Lower leg skin (tissue), 4 donors: ENCODE measurements at regions not wholly inside any gene's neighbourhood (a gene's known extent, or its start where the extent isn't known, plus 50 kb on each side); places are given as distances from the start of the nearest gene placed in this dataset.

ENCODE experiments used
- DNase-seq, 2 donors: peaks; one replicate each; pipeline ENCODE4 v3.0.0-alpha.2; 2019; ENCODE audit warnings: low spot score in 2 of 2
- H3K4me3 ChIP-seq: fragments of 200-600 bp; sonication (generic); 2 replicates; pipeline ENCODE4 v1.5.1; 2017; ENCODE audit warnings: mild to moderate bottlenecking, low read depth; ENCODE audit not compliant: poor library complexity, severe bottlenecking
- POLR2A ChIP-seq, 2 donors: fragments of 450-650 bp; IDR thresholded peaks; one replicate each; pipeline ENCODE4 v1.6.1; 2016 to 2017; ENCODE audit warnings: antibody characterized with exemption in 2 of 2, mild to moderate bottlenecking in 1 of 2, moderate library complexity in 1 of 2
- WGBS, 2 donors: methylation state at CpG; one replicate each; pipeline ENCODE4 v1.1.5; 2018; 5-methylcytosine and 5-hydroxymethylcytosine counted together
- intact Hi-C: fragments of 100-400 bp; cut with DNase I; formaldehyde crosslinking; loops from one replicate; pipeline ENCODE4 v1.15.0; 2023; ENCODE audit warnings: low total_unique reads
- TF ChIP-seq, protein P1 (sequence below), 3 donors: fragments of 450-650 bp; IDR thresholded peaks; one replicate each; pipeline ENCODE4 v1.5.1; 2016; ENCODE audit warnings: antibody characterized with exemption in 3 of 3, mild to moderate bottlenecking in 3 of 3, moderate library complexity in 2 of 3

DNA sequence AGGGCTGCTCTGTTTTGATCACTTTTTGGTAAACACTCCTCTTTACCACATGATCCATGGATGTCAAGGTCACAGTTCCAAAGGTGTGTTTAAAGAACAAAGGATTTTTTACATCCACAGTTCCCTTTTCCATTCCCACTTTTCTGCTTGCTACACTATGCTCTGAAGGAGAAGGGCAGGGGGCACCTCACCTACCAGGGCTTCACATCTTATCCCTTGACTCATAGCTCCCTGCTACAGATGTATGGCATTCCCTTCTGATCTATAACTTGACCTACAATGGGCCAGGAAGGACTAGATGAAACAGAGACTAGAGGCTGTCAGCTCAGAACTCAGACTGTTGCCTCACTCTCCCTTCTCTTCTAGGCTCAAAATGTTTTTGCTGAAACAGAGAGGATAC, 233.1 kb upstream of the RPS6KA3 start:
- H3K4me3 ChIP-seq: no peak overlapping the region
- intact Hi-C loops: loop anchor here (10.0 kb wide), 1 partner anchor 1695 kb away; no protein-coding TSS in a partner anchor
- no peak for DNase-seq
- TF ChIP-seq POLR2A (IDR thresholded peaks at IDR 0.05): no peak
- TF ChIP-seq, protein P1, sequence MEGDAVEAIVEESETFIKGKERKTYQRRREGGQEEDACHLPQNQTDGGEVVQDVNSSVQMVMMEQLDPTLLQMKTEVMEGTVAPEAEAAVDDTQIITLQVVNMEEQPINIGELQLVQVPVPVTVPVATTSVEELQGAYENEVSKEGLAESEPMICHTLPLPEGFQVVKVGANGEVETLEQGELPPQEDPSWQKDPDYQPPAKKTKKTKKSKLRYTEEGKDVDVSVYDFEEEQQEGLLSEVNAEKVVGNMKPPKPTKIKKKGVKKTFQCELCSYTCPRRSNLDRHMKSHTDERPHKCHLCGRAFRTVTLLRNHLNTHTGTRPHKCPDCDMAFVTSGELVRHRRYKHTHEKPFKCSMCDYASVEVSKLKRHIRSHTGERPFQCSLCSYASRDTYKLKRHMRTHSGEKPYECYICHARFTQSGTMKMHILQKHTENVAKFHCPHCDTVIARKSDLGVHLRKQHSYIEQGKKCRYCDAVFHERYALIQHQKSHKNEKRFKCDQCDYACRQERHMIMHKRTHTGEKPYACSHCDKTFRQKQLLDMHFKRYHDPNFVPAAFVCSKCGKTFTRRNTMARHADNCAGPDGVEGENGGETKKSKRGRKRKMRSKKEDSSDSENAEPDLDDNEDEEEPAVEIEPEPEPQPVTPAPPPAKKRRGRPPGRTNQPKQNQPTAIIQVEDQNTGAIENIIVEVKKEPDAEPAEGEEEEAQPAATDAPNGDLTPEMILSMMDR (IDR thresholded peaks at IDR 0.05): no peak

DNA sequence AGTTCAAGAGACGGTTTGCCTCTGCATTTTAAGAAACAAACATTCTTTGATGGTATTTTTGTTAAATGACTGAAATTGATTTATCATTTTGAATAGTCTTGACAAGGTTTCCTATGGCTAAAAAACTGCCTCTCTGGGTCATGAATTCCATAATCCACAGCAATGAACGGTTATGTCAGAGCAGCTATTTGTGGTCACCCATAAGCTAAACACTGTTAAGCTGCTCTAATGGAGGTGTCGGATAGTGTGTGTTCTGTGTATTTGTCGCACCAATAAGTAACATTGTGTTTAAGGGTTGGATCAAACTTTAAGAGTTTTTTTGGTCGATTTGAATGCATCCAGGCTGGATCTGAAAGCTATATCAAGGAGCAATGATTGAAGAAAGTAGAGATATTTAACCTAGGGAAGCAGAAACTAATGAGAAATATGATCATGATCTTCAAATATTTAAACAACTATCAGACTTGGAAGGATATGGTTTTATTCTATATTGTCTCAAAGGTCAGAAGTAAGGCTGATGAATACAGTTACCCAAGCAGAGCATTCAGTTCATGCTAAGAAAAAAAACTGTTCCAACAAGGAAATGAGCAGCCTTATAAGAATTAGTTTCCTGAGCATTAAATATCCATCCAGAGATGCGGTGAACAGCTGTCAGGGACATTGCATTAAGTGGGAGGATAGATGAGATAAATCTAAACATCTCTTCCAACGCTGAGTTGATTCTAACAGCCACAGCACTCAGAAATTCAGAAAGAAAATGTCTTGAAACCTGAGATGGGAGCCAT, 232.3 kb upstream of the RPS6KA3 start:
- TF ChIP-seq POLR2A (IDR thresholded peaks at IDR 0.05): no peak
- TF ChIP-seq, protein P1 (IDR thresholded peaks at IDR 0.05): no peak
- intact Hi-C loops: no loop called here
- no peak for DNase-seq
- WGBS, 2 donors: 60 to 76% methylated on average over 7 of the region's 7 CpGs
- H3K4me3 ChIP-seq: no peak overlapping the region

DNA sequence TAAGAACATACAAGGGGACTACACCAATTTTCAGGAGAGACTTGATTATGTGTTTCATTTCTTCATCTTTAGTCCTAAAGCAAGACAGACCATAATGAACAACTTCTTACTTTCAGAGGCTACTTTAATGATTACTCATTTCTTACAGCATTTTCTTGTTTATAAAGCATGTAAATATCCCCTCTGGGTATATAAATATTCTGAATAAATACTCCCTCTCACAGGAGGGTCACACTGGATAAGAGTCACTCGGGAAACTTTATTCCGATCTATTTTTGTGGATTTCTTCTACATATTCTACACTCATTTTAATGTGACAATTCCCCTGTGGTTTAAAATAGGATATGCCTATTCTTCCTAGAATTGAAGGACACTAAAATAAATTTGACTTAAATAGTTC, 228.9 kb upstream of the RPS6KA3 start:
- intact Hi-C loops: no loop called here
- DNase-seq: no peak
- WGBS, 2 donors: 89 to 90% methylated on average over 2 of the region's 2 CpGs
- H3K4me3 ChIP-seq: no peak overlapping the region
- TF ChIP-seq, protein P1 (IDR thresholded peaks at IDR 0.05): no peak
- TF ChIP-seq POLR2A (IDR thresholded peaks at IDR 0.05): no peak

DNA sequence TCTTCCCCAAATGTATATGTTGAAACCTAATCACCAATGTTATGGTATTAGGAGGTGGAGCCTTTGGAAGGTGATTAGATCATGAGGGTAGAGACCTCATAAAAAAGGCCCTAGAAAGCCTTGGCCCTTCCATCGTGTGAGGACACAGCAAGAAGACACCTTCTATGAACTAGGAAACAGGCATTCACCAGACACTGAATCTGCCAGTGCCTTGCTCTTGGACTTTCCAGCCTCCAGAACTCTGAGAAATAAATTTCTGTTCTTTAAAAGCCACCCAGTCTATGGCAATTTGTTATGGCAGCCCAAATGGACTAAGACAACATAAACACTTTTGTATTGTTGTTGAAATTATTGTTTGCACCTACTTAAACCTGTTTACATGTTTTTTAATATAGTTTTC, 221.8 kb upstream of the RPS6KA3 start:
- TF ChIP-seq POLR2A (IDR thresholded peaks at IDR 0.05): no peak
- TF ChIP-seq, protein P1 (IDR thresholded peaks at IDR 0.05): no peak
- intact Hi-C loops: no loop called here
- DNase-seq: no peak
- 73 to 91% methylated on average over 1 of the region's 1 CpG for WGBS, 2 donors
- H3K4me3 ChIP-seq: no peak overlapping the region

DNA sequence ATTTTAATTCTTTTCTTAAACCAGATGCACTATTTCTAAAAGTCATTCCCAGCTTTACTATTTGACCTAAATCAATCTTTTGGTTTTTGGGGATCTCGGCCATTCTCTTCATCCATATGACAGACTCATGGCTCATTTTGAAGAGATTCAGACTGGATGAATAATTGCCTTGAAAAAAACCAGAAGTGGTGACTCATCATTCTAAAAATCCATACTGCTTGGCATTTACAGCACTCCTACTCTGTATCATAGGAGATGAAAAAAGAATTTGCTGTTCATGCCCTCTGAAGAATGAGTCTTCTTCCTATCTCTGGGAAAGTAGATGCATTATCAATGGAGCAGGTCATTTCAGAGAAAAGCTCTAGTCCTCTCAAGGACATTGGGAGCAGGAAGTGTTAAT, 220.5 kb upstream of the RPS6KA3 start:
- WGBS, 2 donors: 46 to 59% methylated on average over 1 of the region's 1 CpG
- DNase-seq: no peak
- H3K4me3 ChIP-seq: no peak overlapping the region
- intact Hi-C loops: no loop called here
- TF ChIP-seq POLR2A (IDR thresholded peaks at IDR 0.05): no peak
- TF ChIP-seq, protein P1 (IDR thresholded peaks at IDR 0.05): no peak

DNA sequence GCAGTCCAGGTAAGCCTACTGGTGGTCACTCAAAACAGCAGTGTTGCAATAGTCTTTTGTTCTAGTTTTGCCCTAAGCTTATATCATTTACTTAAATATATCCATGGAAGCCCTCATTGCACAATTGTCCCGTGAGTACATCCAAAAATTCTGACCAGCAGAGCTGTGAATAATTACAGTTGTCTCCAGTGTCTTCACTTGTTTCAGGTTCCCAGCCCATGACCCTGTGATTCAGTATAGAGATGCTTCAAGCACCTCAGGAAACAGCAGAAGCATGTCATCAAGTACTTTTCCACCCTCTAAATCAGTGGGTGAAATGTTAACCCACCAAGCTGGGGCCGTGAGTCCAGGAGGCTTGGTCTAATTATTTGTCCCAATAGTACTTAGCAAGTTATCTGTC, 214.9 kb upstream of the RPS6KA3 start:
- 47 to 52% methylated on average over 2 of the region's 2 CpGs for WGBS, 2 donors
- H3K4me3 ChIP-seq: no peak overlapping the region
- intact Hi-C loops: no loop called here

More for the DNA sequence above, 214.9 kb upstream of the RPS6KA3 start:
- no peak for DNase-seq
- TF ChIP-seq, protein P1 (IDR thresholded peaks at IDR 0.05): no peak
- TF ChIP-seq POLR2A (IDR thresholded peaks at IDR 0.05): no peak
